ENCODE measurements at regions not wholly inside any gene's neighbourhood (a gene's known extent, or its start where the extent isn't known, plus 50 kb on each side); places are given as distances from the start of the nearest gene placed in this dataset.

- no peak for TF ChIP-seq POLR2A (IDR thresholded peaks at IDR 0.05; ENCODE audit: borderline replicate concordance, extremely low read depth, insufficient read depth, insufficient read length)
- no peak for TF ChIP-seq EZH2phosphoT487 (IDR thresholded peaks at IDR 0.05; ENCODE audit: borderline replicate concordance)
- no peak for TF ChIP-seq CEBPB (IDR thresholded peaks at IDR 0.05; ENCODE audit: low read depth)
- no peak for TF ChIP-seq CTCF (IDR thresholded peaks at IDR 0.05 in 2 of 3, conservative IDR thresholded peaks at IDR 0.05 in 1 of 3; ENCODE audit: borderline replicate concordance in 1 of 3, insufficient read depth in 1 of 3, low read depth in 2 of 3, low read length in 2 of 3)
- no peak for TF ChIP-seq REST (IDR thresholded peaks at IDR 0.05; ENCODE audit: low read depth)
- TF ChIP-seq TCF7L2 (IDR thresholded peaks at IDR 0.05; ENCODE audit: borderline replicate concordance, extremely low read depth, insufficient read depth, insufficient read length): no peak
- no peak for TF ChIP-seq YY1 (IDR thresholded peaks at IDR 0.05; ENCODE audit: extremely low read depth, insufficient replicate concordance, low read depth, low read length)
Measured at GRCh38 chr12:24541193-24541871, 407.6 kb downstream of the BCAT1 start.

All from HCT116 (cell line).